GM19455 (cell line): ENCODE measurements at regions not wholly inside any gene's neighbourhood (a gene's known extent, or its start where the extent isn't known, plus 50 kb on each side); places are given as distances from the start of the nearest gene placed in this dataset.

ENCODE experiments used
- ATAC-seq: cut with Tn5 transposase; IDR thresholded peaks from one replicate; pipeline ENCODE4 v1.9.1; 2021; ENCODE audit not compliant: unreplicated experiment

GRCh38 chr2:183283209-183283608 lies 159.0 kb downstream of the NUP35 start:
- ATAC-seq: no peak

GRCh38 chr2:183284606-183285005 lies 160.4 kb downstream of the NUP35 start:
- ATAC-seq: no peak

DNA sequence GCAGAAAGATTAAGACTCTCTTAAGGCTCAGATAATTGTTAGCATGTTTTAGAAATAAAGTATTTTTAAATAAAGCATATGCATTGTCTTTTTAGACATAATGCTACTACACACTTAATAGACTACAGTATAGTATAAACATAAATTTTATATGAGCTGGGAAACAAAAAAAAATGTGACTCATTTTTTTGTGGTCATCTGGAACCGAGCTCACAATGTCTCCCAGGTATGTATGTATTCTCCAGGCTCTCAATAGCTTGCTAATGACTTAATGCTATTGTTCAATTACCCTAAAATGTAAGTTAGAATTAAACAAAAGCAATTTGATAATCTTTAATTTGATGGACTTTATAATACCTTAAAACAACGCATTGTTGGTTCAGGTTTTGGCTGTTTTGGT lies 167.2 kb downstream of the NUP35 start:
- no peak for ATAC-seq

DNA sequence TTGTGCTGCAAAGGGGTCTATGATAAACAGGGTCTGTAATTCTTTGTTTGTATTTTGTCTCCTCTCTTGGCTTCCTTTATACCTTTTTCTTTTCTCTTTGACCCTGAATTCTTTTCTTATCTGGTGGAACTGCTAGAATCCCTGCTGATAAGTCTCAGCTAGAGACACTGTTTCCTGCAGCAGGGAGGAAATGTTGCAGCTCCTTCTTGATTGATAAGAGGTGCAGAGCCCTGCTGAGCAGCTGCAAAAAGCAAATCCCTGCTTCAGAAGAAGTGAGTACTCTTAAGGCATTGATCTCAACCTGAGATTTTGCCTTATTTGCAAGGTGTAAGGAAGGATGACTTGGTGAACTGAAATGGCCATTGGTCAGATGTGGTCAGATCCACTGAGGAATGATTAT lies 167.8 kb downstream of the NUP35 start:
- no peak for ATAC-seq

- no peak for ATAC-seq
These were observed 215.1 kb downstream of the NUP35 start for GRCh38 chr2:183339311-183339710.

GRCh38 chr2:183341057-183341456 lies 216.8 kb downstream of the NUP35 start:
- ATAC-seq: no peak

DNA sequence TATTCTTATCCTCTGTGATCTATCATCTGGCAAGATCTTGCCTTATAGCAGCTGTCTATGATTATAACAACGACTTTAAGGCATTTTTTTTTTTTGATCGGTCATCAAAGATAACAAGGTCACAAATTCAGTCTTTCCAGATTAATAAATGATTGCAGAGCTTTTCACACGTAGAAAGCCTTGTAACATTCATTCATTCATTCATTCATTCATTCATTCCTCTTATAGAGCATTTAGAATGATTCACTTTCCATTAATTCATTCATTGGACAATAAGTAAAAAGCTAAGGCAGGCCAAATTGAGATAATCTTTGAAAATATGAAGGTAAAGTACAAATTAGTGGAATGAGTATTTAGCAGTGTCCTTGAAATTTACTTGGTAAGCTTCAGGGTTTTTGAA lies 223.7 kb downstream of the NUP35 start:
- ATAC-seq: no peak

DNA sequence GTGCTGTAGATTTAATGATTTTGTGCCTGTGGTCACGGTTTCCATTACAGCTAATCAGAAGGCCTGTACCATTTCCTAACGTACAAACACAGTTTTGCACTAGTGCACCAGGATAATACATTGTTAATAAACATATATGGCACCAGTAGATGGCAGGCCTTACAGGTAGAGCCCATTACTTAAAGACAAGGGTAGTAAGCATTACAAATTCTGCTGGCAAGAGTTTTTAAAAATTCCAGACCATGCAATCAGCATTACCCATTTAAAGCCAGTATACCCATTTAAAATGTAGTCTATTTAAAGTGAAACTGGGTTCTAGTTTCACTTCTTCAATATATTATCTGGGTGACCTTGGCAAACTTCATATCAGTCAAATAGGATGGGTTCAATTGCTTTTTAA lies 224.2 kb downstream of the NUP35 start:
- peak; percentile 72 for ATAC-seq

- no peak for ATAC-seq
These were observed 224.8 kb downstream of the NUP35 start for GRCh38 chr2:183349091-183349490.

- ATAC-seq: no peak
These were observed 235.6 kb downstream of the NUP35 start for GRCh38 chr2:183359867-183360266.

- no peak for ATAC-seq
These were observed 247.3 kb downstream of the NUP35 start for GRCh38 chr2:183371545-183371944.

DNA sequence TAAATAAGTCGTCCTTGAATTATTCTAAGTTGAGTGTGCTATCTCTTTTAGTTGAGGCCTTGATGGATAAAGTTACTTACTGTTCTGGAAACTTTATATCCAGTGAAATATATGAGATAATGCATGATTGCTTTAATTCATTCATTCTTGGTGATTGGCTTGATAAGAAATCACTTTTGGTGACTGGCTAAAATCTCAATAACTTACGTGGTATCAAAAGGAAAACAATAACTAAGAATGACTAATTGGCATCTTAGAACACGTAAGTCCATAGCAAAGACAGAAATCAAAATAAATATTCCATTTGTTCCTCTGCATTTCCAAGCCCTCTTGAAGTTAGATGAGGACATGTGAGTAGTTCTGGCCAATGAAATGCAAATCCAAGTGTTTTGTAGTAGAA lies 251.6 kb downstream of the NUP35 start:
- ATAC-seq: no peak

DNA sequence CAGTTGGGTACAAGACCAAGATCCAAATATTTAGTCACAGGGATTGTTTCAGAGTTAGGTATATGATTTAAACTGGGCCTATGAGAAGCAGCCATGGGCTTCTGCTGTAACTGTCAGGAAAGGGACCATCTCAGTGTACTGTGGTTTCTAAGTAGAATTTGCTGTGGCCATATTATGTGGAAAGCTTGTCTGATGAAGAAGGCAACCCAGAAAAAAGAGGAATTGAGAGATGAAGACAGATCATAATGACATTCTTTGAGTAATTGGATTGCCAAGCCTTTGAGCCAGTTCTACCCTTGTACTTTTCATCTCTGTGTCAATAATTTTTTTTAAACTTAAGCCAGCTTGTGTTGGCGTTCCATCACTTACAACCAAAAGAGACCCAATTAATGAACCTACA lies 259.6 kb downstream of the NUP35 start:
- ATAC-seq: no peak

DNA sequence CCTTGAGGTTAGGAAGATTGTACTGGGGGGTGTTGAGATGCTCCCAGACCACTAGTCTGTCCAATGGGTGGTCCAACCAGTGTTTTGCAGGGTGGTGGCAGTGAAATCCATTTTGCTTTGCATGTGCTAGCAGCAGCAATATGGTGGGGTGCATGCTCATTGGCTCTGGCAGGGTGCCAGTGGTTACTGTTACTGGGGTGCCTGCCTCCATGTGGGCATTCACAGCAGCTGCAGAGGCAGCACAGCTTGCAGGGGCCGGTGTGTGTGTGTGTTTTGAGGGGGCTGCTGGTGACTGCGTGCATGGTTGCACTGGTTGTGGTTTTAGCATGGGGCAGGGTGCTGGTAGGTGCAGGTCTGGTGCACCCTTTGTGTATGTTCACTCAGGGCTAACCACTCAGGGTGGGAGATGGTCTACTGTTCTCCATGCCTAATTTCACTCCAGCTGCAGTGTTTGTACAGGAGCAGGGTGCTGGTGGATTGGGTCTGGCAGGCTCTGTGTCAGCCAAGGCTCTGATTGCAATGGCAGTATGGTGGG lies 265.4 kb downstream of the NUP35 start:
- ATAC-seq: no peak

DNA sequence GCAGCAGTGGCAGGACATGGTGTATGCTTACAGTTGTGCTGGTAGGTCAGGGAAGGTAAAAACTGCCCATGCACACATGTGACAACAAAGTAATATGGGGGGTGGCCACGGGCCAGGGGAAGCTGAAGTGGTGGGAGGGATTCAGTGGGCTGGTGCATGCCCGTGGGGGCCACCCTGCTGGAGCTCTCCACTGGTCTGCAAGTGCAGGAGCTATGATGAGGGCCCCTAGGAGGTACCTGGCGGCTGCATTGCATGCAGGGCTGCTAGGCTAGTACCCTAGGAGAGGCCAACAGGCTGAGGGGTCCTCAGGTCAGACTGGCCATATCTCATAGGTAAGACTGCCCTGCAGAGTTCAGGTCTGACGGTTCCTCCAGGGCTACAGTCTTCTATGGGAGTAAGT lies 265.9 kb downstream of the NUP35 start:
- no peak for ATAC-seq

DNA sequence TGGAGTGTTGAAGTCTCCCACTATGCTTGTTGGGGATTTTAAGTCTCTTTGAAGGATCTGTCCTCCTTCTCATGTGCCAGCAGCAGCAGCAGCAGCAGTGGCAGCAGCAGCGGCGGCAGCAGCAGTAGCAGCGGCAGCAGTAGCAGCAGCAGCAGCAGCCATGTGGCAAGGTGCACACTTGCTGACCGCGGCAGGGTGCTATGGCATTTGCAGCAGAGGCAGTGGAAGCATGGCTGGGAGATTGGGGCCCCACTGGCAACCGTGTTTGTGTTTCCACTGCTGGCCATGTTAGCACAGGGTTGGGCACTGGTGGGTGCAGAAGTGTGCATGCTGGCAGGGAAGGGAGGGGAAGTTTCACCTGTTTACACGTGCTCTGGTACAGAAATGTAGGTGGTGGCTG lies 280.1 kb downstream of the NUP35 start:
- no peak for ATAC-seq

DNA sequence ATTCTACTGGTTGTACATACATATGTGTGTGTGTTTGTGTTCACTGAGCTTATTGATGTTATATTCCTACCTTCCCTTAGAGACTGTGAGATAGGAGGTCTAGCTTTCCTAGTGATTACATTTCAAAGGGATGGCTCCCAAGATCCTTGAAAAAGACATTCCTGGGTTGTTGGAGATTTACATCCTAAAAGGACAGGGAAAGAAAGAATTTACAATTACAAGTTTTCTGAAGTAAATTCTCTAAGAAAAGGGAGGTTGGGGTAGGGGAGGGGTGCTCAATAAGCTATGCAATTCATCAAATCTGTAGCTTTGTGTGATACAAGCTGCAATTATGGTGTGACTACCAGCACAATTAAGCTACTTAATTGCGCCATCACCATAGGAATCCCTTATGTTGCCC lies 284.3 kb downstream of the NUP35 start:
- ATAC-seq: no peak

DNA sequence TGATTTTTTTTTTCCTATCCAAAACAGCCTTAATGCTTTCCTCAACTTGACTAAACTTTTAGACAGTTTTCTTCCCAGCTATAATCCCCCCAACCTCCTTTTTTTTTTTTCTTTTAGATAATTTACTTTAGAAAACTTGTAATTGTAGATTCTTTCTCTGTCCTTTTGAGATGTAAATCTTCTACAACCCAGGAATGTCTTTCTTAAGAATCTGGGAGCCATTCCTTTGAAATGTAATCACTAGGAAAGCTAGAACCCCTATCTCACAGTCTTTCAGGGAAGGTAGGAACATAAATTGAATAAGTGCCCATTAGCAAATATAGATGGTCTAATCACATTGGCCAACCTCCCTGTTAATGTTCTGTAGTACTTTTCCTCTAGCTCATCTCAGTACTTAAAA lies 285.4 kb downstream of the NUP35 start:
- no peak for ATAC-seq

DNA sequence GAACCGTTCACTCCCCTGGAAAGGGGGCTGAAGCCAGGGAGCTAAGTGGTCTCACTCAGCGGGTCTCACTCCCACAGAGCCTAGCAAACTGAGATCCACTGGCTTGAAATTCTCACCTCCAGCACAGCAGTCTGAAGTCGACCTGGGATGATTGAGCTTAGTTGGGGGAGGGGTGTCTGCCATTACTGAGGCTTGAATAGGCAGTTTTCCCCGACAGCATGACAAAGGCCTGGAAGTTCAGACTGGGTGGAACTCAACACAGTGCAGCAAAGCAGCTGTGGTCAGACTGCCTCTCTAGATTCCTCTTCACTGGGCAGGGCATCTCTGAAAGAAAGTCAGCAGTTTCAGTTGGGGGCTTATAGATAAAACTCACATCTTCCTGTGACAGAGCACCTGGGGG lies 292.5 kb downstream of the NUP35 start:
- no peak for ATAC-seq

DNA sequence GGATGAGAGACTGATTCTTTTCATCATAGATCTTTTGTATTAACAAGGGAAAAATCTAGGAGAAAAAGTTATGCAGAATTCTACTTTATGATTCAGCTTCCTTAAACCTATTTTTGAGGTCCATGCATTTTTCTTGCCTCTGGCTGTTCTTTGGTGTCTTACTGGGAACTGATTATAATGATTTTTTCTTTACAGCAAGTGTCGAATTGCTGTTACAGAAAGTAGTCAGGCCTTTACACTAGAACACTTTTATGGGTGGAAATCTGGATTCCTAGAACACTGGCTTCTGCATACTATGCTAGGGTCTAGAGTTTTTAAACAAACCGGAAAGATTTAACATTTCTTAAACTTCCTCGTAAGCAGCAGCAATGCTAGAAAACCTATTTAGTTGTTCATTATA lies 302.6 kb downstream of the NUP35 start:
- ATAC-seq: no peak

DNA sequence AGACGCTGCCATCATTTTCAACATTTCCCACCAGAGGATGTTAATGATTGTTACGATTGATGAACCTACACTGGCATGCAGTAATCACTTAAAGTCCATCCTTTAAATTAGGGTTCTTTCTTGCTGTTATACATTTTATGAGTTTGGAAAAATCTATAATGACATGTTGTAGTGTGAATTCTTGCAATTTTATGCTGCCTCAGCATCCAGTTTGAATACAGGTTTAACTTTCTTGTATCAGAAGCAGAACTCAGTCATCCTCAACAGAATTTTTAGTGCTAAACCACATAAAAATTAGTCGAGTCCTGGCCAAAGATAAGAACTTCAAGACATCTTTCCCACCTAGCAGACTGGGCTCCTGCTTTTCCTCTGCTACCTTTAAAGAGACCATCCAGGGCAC lies 303.3 kb downstream of the NUP35 start:
- no peak for ATAC-seq

GRCh38 chr2:183428881-183429280 lies 304.6 kb downstream of the NUP35 start:
- ATAC-seq: no peak

- no peak for ATAC-seq
These were observed 314.3 kb downstream of the NUP35 start for GRCh38 chr2:183438541-183438940.

- ATAC-seq: no peak
These were observed 330.8 kb downstream of the NUP35 start for GRCh38 chr2:183455056-183455455.
